ENCODE measurements at regions not wholly inside any gene's neighbourhood (a gene's known extent, or its start where the extent isn't known, plus 50 kb on each side); places are given as distances from the start of the nearest gene placed in this dataset.

DNA sequence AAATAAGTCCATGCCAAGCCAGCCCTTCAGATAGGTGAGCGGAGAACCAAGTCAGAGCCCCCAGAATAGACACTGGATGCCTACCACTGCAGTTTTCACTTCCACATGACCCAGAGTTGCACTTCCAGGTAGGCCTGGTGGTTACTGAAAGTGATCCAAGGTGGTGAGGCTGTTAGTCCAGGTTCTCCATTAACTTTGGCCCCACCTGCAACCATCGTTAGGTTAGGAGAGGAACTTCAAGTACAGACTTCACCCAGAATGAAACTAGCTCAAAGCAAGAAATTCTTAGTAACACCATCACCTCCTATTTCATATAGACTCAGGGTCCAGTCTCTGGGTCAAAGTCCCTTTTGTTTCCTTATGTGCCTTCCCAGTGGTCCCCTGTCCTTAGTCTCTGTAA, 293.1 kb upstream of the ID2 start:
- intact Hi-C loops (cut with DNase I): loop anchor here in 2 of 10 donors (10.0 kb wide), 2 partner anchors 106 to 126 kb away; no protein-coding TSS in a partner anchor
- H3K27me3 ChIP-seq: no peaks in the 10 kb centered on the region

DNA sequence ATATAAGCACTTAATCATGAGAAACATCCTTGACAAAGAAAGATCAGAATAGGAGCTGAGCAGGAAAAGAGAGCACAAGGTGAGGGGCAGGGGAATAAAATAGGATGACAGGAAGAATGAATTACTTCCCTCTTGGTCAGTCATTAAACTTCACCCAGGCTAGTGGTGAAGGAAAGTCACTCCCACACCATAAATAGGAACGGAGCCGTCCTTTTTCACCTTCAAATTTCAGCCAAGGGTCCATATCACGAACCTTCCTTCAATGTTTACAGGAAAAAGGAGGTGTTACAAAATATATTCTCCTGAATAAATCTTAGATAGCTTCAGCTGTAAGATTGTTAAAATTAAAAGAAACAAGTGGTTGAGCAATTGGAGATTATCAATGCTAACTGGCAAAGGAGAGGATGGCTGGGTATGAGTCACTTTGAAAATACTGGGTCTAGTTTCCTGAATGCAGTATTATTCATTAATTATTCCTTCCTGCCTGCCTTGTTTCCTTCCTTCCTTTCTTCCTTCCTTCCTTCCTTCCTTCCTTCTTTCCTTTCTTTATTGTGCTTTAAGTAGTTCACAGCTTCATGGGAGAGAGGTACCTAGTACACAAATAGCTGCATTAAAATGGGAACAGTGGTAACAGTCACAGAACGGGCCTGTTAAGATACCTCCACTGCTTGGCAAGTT, 292.3 kb upstream of the ID2 start:
- Histone ChIP-seq H3K9me3 (peaks cover 0 to 6% (median 0%) of the 10 kb centered on the region in 12 donors), H3K36me3 (no peaks in the 10 kb centered on the region), H3K4me3 (no peak overlapping the region), H3K4me1 (peaks cover 0 to 11% (median 1%) of the 10 kb centered on the region in 12 donors), H3K27ac (no peak overlapping the region), H3K27me3 (no peaks in the 10 kb centered on the region)
- no peak for DNase-seq
- intact Hi-C loops (cut with DNase I): loop anchor here in 2 of 10 donors (10.0 kb wide), 2 partner anchors 105 to 125 kb away; no protein-coding TSS in a partner anchor
- WGBS, 4 donors: 42 to 66% (median 55%) methylated on average over 4 of the region's 4 CpGs
- no peak for ATAC-seq
- no peak for TF ChIP-seq POLR2A (IDR thresholded peaks at IDR 0.05)
- TF ChIP-seq, protein P1, sequence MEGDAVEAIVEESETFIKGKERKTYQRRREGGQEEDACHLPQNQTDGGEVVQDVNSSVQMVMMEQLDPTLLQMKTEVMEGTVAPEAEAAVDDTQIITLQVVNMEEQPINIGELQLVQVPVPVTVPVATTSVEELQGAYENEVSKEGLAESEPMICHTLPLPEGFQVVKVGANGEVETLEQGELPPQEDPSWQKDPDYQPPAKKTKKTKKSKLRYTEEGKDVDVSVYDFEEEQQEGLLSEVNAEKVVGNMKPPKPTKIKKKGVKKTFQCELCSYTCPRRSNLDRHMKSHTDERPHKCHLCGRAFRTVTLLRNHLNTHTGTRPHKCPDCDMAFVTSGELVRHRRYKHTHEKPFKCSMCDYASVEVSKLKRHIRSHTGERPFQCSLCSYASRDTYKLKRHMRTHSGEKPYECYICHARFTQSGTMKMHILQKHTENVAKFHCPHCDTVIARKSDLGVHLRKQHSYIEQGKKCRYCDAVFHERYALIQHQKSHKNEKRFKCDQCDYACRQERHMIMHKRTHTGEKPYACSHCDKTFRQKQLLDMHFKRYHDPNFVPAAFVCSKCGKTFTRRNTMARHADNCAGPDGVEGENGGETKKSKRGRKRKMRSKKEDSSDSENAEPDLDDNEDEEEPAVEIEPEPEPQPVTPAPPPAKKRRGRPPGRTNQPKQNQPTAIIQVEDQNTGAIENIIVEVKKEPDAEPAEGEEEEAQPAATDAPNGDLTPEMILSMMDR (IDR thresholded peaks at IDR 0.05): no peak

More for the DNA sequence above, 293.1 kb upstream of the ID2 start:
- WGBS, 4 donors: 92 to 100% (median 96%) methylated on average over 2 of the region's 2 CpGs
- Histone ChIP-seq H3K27ac (no peak overlapping the region), H3K36me3 (no peaks in the 10 kb centered on the region), H3K9me3 (peaks cover 0 to 6% (median 0%) of the 10 kb centered on the region in 12 donors), H3K4me1 (peaks cover 0 to 11% (median 1%) of the 10 kb centered on the region in 12 donors), H3K4me3 (no peak overlapping the region)
- TF ChIP-seq, protein P1 (IDR thresholded peaks at IDR 0.05): no peak
- TF ChIP-seq POLR2A (IDR thresholded peaks at IDR 0.05): no peak
- DNase-seq: no peak
- no peak for ATAC-seq

DNA sequence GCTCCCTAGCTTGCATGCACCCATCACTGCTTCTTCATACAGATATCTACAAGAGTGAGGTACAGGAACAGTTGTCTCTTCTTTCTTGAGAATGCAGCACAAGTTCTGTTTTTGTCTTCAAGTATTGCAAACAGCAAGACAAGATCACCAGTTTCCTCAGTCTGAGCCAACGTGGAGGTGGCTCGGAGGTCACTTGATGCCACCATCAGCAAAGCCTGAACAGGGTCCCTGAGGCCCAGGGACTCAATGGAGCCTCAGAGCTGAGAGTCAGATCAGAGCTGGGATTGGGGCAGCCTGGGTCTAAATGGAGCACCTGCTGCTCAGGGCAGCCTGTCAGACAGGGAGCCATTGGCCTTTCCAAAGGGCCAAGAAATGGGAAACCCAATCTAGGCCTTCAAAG, 290.7 kb upstream of the ID2 start:
- no peak for TF ChIP-seq POLR2A (IDR thresholded peaks at IDR 0.05)
- TF ChIP-seq, protein P1 (IDR thresholded peaks at IDR 0.05): no peak
- Histone ChIP-seq H3K36me3 (no peaks in the 10 kb centered on the region), H3K4me3 (no peak overlapping the region), H3K4me1 (peaks cover 0 to 11% (median 1%) of the 10 kb centered on the region in 12 donors), H3K27ac (no peak overlapping the region), H3K9me3 (peaks cover 0 to 6% (median 0%) of the 10 kb centered on the region in 12 donors), H3K27me3 (no peaks in the 10 kb centered on the region)
- DNase-seq: no peak
- no peak for ATAC-seq
- intact Hi-C loops (cut with DNase I): no loop called here
- 88 to 100% (median 97%) methylated on average over 2 of the region's 2 CpGs for WGBS, 4 donors

DNA sequence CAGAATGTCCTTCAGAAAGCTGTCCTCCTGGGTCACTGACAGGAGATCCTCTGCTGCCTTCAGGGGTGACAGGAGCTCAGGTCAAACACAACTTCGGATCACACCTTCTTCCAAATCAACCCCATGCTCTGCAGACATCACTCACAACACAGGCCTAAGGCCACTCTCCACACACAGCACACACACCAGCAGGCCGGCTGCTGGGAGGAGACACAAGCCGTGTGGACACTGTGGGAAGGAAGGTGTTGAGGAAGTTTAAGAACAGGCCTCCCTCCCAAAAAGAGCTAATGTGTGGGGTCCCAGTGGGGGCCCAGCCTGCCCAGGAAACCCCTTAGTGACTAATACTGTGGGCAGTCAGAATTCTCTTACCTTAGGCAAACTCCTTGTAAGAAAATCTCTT, 290.3 kb upstream of the ID2 start:
- intact Hi-C loops (cut with DNase I): no loop called here
- WGBS, 4 donors: 92 to 98% (median 94%) methylated on average over 3 of the region's 3 CpGs
- Histone ChIP-seq H3K9me3 (peaks cover 0 to 6% (median 0%) of the 10 kb centered on the region in 12 donors), H3K27me3 (no peaks in the 10 kb centered on the region), H3K27ac (no peak overlapping the region), H3K36me3 (no peaks in the 10 kb centered on the region), H3K4me3 (no peak overlapping the region), H3K4me1 (peaks cover 0 to 11% (median 1%) of the 10 kb centered on the region in 12 donors)
- ATAC-seq (no peak), DNase-seq (no peak)
- TF ChIP-seq, protein P1 (IDR thresholded peaks at IDR 0.05): no peak
- TF ChIP-seq POLR2A (IDR thresholded peaks at IDR 0.05): no peak

Measured in heart left ventricle (tissue), 16 donors.